Prostate gland (tissue), 2 donors: ENCODE measurements at regions not wholly inside any gene's neighbourhood (a gene's known extent, or its start where the extent isn't known, plus 50 kb on each side); places are given as distances from the start of the nearest gene placed in this dataset.

ENCODE experiments used
- CTCF ChIP-seq, 4 experiments: fragments of 200-600 bp in 2 of 4; fragments of 450-650 bp in 2 of 4; sonication (generic) in 2 of 4; IDR thresholded peaks; 1 replicate in 3 of 4; 2 replicates in 1 of 4; pipeline ENCODE4 v1.5.1; 2016 to 2019; ENCODE audit warnings: antibody characterized with exemption in 4 of 4, mild to moderate bottlenecking in 2 of 4, moderate library complexity in 2 of 4
- POLR2A ChIP-seq: fragments of 450-650 bp; IDR thresholded peaks from one replicate; pipeline ENCODE4 v1.6.1; 2016; ENCODE audit warnings: antibody characterized with exemption, mild to moderate bottlenecking

GRCh38 chr5:25419684-25420083 lies 774.9 kb upstream of the CDH10 start:
- TF ChIP-seq CTCF (IDR thresholded peaks at IDR 0.05) (no peak), POLR2A (no peak)
